HEK293 (cell line): ENCODE measurements at regions not wholly inside any gene's neighbourhood (a gene's known extent, or its start where the extent isn't known, plus 50 kb on each side); places are given as distances from the start of the nearest gene placed in this dataset.

Source experiments
- CTCF ChIA-PET: fragments of 350-600 bp; formaldehyde crosslinking; extraction: SDS; loops from one replicate; lab custom pipeline; 2021; ENCODE audit warnings: antibody characterized with exemption; lab: Yijun Ruan, JAX
- POLR2A ChIA-PET: fragments of 300-600 bp; formaldehyde crosslinking; extraction: SDS; loops from one replicate; lab custom pipeline; 2020; ENCODE audit warnings: antibody characterized with exemption, inconsistent platforms; lab: Yijun Ruan, JAX
- H3K27ac ChIP-seq: fragments of 200-500 bp; sonication (Bioruptor generic); 2 replicates; pipeline ENCODE4 v1.5.1; 2014; ENCODE audit warnings: low read depth, low read length, control low read depth, inconsistent platforms; ENCODE audit errors: extremely low read depth
- H3K36me3 ChIP-seq, 2 experiments: fragments of 200-500 bp in 1 of 2; sonication (Bioruptor generic) in 1 of 2; 1 replicate in 1 of 2; 2 replicates in 1 of 2; pipeline ENCODE4 v1.5.1; 2014 to 2017; ENCODE audit warnings: inconsistent platforms in 2 of 2, low read length in 2 of 2; ENCODE audit not compliant: control insufficient read depth in 2 of 2, insufficient read depth in 1 of 2
- H3K4me1 ChIP-seq: fragments of 200-500 bp; sonication (Bioruptor generic); 2 replicates; pipeline ENCODE4 v1.5.1; 2014; ENCODE audit warnings: mild to moderate bottlenecking, low read length, inconsistent platforms; ENCODE audit not compliant: control insufficient read depth, insufficient read depth
- H3K4me3 ChIP-seq: 2 replicates; pipeline ENCODE4 v1.5.1; 2011; ENCODE audit warnings: low read depth, mild to moderate bottlenecking, control low read depth, low read length, moderate library complexity
- H3K9me3 ChIP-seq: fragments of 200-500 bp; sonication (Bioruptor generic); 2 replicates; pipeline ENCODE4 v1.5.1; 2014; ENCODE audit warnings: low read depth, low read length, inconsistent platforms; ENCODE audit not compliant: control insufficient read depth, insufficient read depth
- BCL11A ChIP-seq: fragments of 450-650 bp; formaldehyde crosslinking; IDR thresholded peaks from 2 replicates; pipeline ENCODE4 v1.5.1; 2016; ENCODE audit warnings: low read depth, missing biosample characterization, missing genetic modification characterization
- BCL6B ChIP-seq: fragments of 450-650 bp; formaldehyde crosslinking; IDR thresholded peaks from 2 replicates; pipeline ENCODE4 v1.5.1; 2017; ENCODE audit warnings: missing biosample characterization, missing genetic modification characterization
- GFI1B ChIP-seq: fragments of 450-650 bp; formaldehyde crosslinking; IDR thresholded peaks from 2 replicates; pipeline ENCODE4 v1.5.1; 2016; ENCODE audit warnings: missing biosample characterization, missing genetic modification characterization
- SETDB1 ChIP-seq: IDR thresholded peaks from one replicate; pipeline ENCODE4 v1.6.1; 2017; ENCODE audit warnings: mild to moderate bottlenecking, low read length, moderate library complexity, mixed read lengths; ENCODE audit not compliant: insufficient read length
- ZIC2 ChIP-seq: fragments of 450-650 bp; formaldehyde crosslinking; IDR thresholded peaks from 2 replicates; pipeline ENCODE4 v1.5.1; 2016; ENCODE audit warnings: missing biosample characterization, missing genetic modification characterization
- ZNF174 ChIP-seq: fragments of 450-650 bp; formaldehyde crosslinking; IDR thresholded peaks from 2 replicates; pipeline ENCODE4 v1.5.0; 2017; ENCODE audit warnings: missing biosample characterization, mild to moderate bottlenecking, missing genetic modification characterization
- ZNF26 ChIP-seq: fragments of 450-650 bp; formaldehyde crosslinking; IDR thresholded peaks from 2 replicates; pipeline ENCODE4 v1.5.1; 2016; ENCODE audit warnings: missing biosample characterization, missing genetic modification characterization
- ZNF335 ChIP-seq: fragments of 450-650 bp; formaldehyde crosslinking; conservative IDR thresholded peaks from 2 replicates; pipeline ENCODE4 v1.5.1; 2016; ENCODE audit warnings: missing biosample characterization, missing genetic modification characterization
- ZNF341 ChIP-seq: fragments of 450-650 bp; formaldehyde crosslinking; IDR thresholded peaks from 2 replicates; pipeline ENCODE4; 2016; ENCODE audit warnings: low read depth, missing biosample characterization, missing genetic modification characterization
- ZNF416 ChIP-seq: fragments of 450-650 bp; formaldehyde crosslinking; IDR thresholded peaks from 2 replicates; pipeline ENCODE4 v1.5.1; 2016; ENCODE audit warnings: missing biosample characterization, missing genetic modification characterization
- ZNF423 ChIP-seq: fragments of 450-650 bp; formaldehyde crosslinking; IDR thresholded peaks from 2 replicates; pipeline ENCODE4 v1.5.1; 2016; ENCODE audit warnings: missing biosample characterization, missing genetic modification characterization
- ZNF560 ChIP-seq: fragments of 450-650 bp; formaldehyde crosslinking; IDR thresholded peaks from 2 replicates; pipeline ENCODE4 v1.5.1; 2017; ENCODE audit warnings: missing biosample characterization, missing genetic modification characterization, borderline replicate concordance
- ZNF670 ChIP-seq: fragments of 450-650 bp; formaldehyde crosslinking; IDR thresholded peaks from 2 replicates; pipeline ENCODE4 v1.5.1; 2016; ENCODE audit warnings: missing biosample characterization, missing genetic modification characterization, low read depth
- ZNF747 ChIP-seq: fragments of 450-650 bp; formaldehyde crosslinking; IDR thresholded peaks from 2 replicates; pipeline ENCODE4 v1.5.1; 2016; ENCODE audit warnings: missing biosample characterization, missing genetic modification characterization
- ZNF837 ChIP-seq: fragments of 450-650 bp; formaldehyde crosslinking; IDR thresholded peaks from 2 replicates; pipeline ENCODE4 v1.5.1; 2016; ENCODE audit warnings: missing biosample characterization, missing genetic modification characterization
- ZXDB ChIP-seq: fragments of 450-650 bp; formaldehyde crosslinking; IDR thresholded peaks from 2 replicates; pipeline ENCODE4 v1.5.1; 2016; ENCODE audit warnings: missing biosample characterization, missing genetic modification characterization
- TF ChIP-seq, protein P1 (sequence below): fragments of 450-650 bp; formaldehyde crosslinking; IDR thresholded peaks from 2 replicates; pipeline ENCODE4 v1.5.1; 2017; ENCODE audit warnings: missing biosample characterization, missing genetic modification characterization
- TF ChIP-seq, protein P2 (sequence below): fragments of 450-650 bp; formaldehyde crosslinking; conservative IDR thresholded peaks from 2 replicates; pipeline ENCODE4 v1.5.1; 2016; ENCODE audit warnings: low read depth, missing biosample characterization, missing genetic modification characterization

GRCh38 chr2:126839796-126840195 lies 58.9 kb upstream of the TEX51 start (continued):
- no peak for TF ChIP-seq BCL6B (tag by site-specific recombination)
- no peak for TF ChIP-seq ZNF174 (tag by site-specific recombination)
- TF ChIP-seq, all 188 proteins: peak for 0

DNA sequence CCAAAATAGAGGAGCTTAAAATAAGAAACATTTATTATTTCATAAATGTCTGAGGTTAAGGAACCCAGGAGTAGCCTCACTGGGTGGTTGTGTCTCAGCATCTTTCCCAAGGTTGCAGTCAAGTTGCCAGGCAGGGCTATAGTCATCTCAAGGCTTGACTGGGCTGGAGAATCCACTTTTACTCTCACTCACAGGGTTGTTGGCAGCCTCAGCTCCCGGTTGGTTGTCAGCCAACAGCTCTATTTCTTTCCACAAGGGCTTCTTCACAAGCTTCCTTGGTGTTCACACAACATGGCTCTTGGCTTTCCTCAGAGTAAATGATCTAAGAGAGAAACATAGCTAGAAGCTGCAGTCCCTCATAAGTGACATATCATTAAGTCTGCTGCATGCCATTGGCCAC lies 55.6 kb upstream of the TEX51 start:
- H3K36me3 ChIP-seq, result no peaks in the 10 kb centered on the region
- POLR2A ChIA-PET, result no interaction called here

GRCh38 chr2:126846241-126846640 lies 52.4 kb upstream of the TEX51 start:
- CTCF ChIA-PET, result no interaction called here
- TF ChIP-seq ZNF335 (tag by site-specific recombination), result no peak
- TF ChIP-seq ZNF416 (tag by site-specific recombination), result no peak
- TF ChIP-seq ZNF560, result no peak
- no peak for TF ChIP-seq ZNF26 (tag by site-specific recombination)
- no peak for TF ChIP-seq BCL11A (tag by site-specific recombination)
- TF ChIP-seq ZNF423 (tag by site-specific recombination), result no peak

More for the DNA sequence above, 55.6 kb upstream of the TEX51 start:
- CTCF ChIA-PET, result interaction anchor here (0.8 kb wide), 1 partner anchor 129 kb away, joined by 4 read pairs; no protein-coding TSS in a partner anchor
- Histone ChIP-seq H3K27ac (no peak overlapping the region), H3K9me3 (no peaks in the 10 kb centered on the region), H3K4me3 (no peak overlapping the region), H3K4me1 (no peaks in the 10 kb centered on the region)
- TF ChIP-seq ZXDB (tag by site-specific recombination) (no peak), ZNF341 (tag by site-specific recombination) (no peak), ZIC2 (tag by site-specific recombination) (no peak), SETDB1 (no peak), ZNF837 (tag by site-specific recombination) (no peak), ZNF670 (tag by site-specific recombination) (no peak), ZNF747 (tag by site-specific recombination) (no peak), ZNF174 (tag by site-specific recombination) (no peak), GFI1B (tag by site-specific recombination) (no peak)
- TF ChIP-seq, protein P1, sequence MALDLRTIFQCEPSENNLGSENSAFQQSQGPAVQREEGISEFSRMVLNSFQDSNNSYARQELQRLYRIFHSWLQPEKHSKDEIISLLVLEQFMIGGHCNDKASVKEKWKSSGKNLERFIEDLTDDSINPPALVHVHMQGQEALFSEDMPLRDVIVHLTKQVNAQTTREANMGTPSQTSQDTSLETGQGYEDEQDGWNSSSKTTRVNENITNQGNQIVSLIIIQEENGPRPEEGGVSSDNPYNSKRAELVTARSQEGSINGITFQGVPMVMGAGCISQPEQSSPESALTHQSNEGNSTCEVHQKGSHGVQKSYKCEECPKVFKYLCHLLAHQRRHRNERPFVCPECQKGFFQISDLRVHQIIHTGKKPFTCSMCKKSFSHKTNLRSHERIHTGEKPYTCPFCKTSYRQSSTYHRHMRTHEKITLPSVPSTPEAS (tag by site-specific recombination), result no peak
- TF ChIP-seq, protein P2, sequence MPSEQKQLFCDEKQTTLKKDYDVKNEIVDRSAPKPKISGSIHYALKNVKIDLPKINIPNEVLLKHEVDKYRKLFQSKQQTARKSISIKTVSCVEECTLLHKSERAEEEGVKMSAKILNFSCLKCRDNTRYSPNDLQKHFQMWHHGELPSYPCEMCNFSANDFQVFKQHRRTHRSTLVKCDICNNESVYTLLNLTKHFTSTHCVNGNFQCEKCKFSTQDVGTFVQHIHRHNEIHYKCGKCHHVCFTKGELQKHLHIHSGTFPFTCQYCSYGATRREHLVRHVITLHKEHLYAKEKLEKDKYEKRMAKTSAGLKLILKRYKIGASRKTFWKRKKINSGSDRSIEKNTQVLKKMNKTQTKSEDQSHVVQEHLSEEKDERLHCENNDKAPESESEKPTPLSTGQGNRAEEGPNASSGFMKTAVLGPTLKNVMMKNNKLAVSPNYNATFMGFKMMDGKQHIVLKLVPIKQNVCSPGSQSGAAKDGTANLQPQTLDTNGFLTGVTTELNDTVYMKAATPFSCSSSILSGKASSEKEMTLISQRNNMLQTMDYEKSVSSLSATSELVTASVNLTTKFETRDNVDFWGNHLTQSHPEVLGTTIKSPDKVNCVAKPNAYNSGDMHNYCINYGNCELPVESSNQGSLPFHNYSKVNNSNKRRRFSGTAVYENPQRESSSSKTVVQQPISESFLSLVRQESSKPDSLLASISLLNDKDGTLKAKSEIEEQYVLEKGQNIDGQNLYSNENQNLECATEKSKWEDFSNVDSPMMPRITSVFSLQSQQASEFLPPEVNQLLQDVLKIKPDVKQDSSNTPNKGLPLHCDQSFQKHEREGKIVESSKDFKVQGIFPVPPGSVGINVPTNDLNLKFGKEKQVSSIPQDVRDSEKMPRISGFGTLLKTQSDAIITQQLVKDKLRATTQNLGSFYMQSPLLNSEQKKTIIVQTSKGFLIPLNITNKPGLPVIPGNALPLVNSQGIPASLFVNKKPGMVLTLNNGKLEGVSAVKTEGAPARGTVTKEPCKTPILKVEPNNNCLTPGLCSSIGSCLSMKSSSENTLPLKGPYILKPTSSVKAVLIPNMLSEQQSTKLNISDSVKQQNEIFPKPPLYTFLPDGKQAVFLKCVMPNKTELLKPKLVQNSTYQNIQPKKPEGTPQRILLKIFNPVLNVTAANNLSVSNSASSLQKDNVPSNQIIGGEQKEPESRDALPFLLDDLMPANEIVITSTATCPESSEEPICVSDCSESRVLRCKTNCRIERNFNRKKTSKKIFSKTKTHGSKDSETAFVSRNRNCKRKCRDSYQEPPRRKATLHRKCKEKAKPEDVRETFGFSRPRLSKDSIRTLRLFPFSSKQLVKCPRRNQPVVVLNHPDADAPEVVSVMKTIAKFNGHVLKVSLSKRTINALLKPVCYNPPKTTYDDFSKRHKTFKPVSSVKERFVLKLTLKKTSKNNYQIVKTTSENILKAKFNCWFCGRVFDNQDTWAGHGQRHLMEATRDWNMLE, result no peak

More at GRCh38 chr2:126846241-126846640, 52.4 kb upstream of the TEX51 start:
- POLR2A ChIA-PET, result no interaction called here
- H3K4me3 ChIP-seq, result no peak overlapping the region
- no peaks in the 10 kb centered on the region for H3K9me3 ChIP-seq
- H3K27ac ChIP-seq, result no peak overlapping the region
- no peaks in the 10 kb centered on the region for H3K36me3 ChIP-seq
- no peaks in the 10 kb centered on the region for H3K4me1 ChIP-seq
